WTC11 (cell line): ENCODE measurements at regions not wholly inside any gene's neighbourhood (a gene's known extent, or its start where the extent isn't known, plus 50 kb on each side); places are given as distances from the start of the nearest gene placed in this dataset.

ENCODE experiments used
- CREB1 ChIP-seq: sonication (generic); formaldehyde crosslinking; IDR thresholded peaks from 2 replicates; pipeline ENCODE4 v1.8.0; 2023; ENCODE audit warnings: mild to moderate bottlenecking, missing genetic modification reagents
- NFATC4 ChIP-seq: fragments of 250-450 bp; sonication (Bioruptor Pico); IDR thresholded peaks from 2 replicates; pipeline ENCODE4 v1.9.0; 2021; ENCODE audit warnings: mild to moderate bottlenecking
- NFYB ChIP-seq: sonication (generic); formaldehyde crosslinking; conservative IDR thresholded peaks from 2 replicates; pipeline ENCODE4 v1.8.0; 2022; ENCODE audit warnings: low read depth, missing genetic modification reagents
- PRRX2 ChIP-seq: fragments of 250-450 bp; sonication (Bioruptor Pico); IDR thresholded peaks from 2 replicates; pipeline ENCODE4 v1.8.0; 2021; ENCODE audit warnings: mild to moderate bottlenecking
- ZNF423 ChIP-seq: fragments of 250-450 bp; sonication (Bioruptor Pico); IDR thresholded peaks from 2 replicates; pipeline ENCODE4 v2.1.2; 2022; ENCODE audit warnings: mild to moderate bottlenecking, moderate library complexity
- TF ChIP-seq, protein P1 (sequence below): fragments of 200-600 bp; IDR thresholded peaks from 2 replicates; pipeline ENCODE4 v1.8.0; 2022; ENCODE audit warnings: antibody characterized with exemption
- TF ChIP-seq, protein P2 (sequence below): sonication (generic); formaldehyde crosslinking; IDR thresholded peaks from 2 replicates; pipeline ENCODE4 v1.8.1; 2022; ENCODE audit warnings: low read depth, mild to moderate bottlenecking, moderate library complexity, missing genetic modification reagents, borderline replicate concordance

DNA sequence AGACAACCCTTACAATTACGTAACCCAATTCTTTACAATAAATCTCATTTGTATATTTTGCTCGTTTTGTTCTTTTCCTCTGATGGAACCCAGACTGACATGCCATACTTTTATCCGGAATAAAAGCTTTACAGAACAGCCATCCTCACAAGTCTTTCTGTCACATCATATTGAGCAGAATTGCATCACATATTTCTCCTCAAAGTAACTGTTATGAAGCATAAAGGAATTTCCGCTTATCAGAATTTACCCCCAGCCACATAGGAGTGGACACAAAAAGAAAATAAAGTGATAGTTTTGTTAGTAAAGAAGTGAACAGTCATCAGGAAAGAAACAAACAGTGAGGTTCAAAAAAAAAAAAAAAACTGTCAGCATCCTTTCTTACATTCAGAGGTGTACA is 539.5 kb upstream of the LUZP2 start:
- TF ChIP-seq, protein P1, sequence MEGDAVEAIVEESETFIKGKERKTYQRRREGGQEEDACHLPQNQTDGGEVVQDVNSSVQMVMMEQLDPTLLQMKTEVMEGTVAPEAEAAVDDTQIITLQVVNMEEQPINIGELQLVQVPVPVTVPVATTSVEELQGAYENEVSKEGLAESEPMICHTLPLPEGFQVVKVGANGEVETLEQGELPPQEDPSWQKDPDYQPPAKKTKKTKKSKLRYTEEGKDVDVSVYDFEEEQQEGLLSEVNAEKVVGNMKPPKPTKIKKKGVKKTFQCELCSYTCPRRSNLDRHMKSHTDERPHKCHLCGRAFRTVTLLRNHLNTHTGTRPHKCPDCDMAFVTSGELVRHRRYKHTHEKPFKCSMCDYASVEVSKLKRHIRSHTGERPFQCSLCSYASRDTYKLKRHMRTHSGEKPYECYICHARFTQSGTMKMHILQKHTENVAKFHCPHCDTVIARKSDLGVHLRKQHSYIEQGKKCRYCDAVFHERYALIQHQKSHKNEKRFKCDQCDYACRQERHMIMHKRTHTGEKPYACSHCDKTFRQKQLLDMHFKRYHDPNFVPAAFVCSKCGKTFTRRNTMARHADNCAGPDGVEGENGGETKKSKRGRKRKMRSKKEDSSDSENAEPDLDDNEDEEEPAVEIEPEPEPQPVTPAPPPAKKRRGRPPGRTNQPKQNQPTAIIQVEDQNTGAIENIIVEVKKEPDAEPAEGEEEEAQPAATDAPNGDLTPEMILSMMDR = no peak
- TF ChIP-seq CREB1 (CRISPR knock-in tag) (no peak), PRRX2 (CRISPR knock-in tag) (no peak), ZNF423 (CRISPR knock-in tag) (no peak), NFYB (CRISPR knock-in tag) (no peak), NFATC4 (CRISPR knock-in tag) (no peak)
- TF ChIP-seq, protein P2, sequence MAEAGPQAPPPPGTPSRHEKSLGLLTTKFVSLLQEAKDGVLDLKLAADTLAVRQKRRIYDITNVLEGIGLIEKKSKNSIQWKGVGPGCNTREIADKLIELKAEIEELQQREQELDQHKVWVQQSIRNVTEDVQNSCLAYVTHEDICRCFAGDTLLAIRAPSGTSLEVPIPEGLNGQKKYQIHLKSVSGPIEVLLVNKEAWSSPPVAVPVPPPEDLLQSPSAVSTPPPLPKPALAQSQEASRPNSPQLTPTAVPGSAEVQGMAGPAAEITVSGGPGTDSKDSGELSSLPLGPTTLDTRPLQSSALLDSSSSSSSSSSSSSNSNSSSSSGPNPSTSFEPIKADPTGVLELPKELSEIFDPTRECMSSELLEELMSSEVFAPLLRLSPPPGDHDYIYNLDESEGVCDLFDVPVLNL (CRISPR knock-in tag) = no peak
